Activated CD4-positive, alpha-beta T cell treated with anti-CD3 and anti-CD28 coated beads, Interleukin-2, Interleukin-6, amounts not matched to agents 100 ng/mL and 50 ng/mL, durations not matched to agents 16 hours and 8 hours (primary cell): ENCODE measurements at regions not wholly inside any gene's neighbourhood (a gene's known extent, or its start where the extent isn't known, plus 50 kb on each side); places are given as distances from the start of the nearest gene placed in this dataset.

Experiments
- DNase-seq: peaks from one replicate; pipeline ENCODE4 v3.0.0-alpha.2; 2020

DNA sequence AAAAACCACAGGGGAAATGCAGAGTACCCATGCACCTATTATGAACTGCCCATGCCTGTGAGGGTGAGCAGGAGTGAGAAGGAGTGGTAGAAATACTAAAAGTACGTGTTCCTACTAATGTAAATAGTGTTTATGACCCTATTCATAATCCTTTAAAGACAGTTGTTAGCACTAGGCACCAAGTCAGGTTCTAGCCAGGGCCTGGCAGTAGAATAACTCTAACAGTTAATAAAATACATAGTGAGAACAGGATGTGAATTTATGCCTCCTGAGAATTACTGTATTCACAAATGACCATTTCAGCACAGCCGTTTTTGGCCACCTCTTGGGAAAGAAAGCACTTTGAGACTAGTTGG is 103.2 kb upstream of the TARS1 start:
- DNase-seq, result no peak

DNA sequence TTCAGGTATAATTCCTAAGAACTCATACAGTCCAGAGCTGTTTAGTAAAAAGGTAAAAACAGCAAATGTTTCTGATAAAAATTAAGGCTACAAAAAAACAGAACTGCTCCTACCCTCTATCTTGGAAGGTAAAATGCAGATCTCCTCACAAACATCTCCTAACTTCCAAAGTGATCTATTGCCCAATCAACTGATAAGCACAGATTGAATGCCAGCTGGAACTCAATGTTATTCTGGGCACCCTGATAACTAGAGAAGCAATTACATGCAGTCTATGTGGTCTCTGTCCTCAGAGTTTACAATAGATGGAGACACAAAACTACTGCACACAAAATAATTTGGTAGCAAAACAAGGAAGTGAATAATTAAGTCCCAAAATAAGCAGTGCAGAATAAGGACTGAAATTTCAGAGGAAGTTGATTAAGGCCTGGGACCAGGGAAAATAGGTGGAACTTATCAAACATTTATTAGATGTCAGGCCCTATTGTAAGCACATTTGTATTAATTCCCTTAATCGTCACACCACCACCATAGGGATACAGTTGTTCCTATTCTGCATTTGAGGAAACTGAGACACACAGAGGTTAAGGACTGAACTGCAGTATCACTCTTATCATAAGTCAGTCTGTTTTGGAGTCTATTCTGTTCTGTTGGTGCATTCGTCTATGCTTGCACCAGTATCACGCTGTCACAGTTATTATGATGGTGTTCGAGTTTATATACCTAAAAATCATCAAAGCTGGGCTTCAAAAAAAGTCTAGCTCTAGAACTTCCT is 102.2 kb upstream of the TARS1 start:
- DNase-seq, result no peak

DNA sequence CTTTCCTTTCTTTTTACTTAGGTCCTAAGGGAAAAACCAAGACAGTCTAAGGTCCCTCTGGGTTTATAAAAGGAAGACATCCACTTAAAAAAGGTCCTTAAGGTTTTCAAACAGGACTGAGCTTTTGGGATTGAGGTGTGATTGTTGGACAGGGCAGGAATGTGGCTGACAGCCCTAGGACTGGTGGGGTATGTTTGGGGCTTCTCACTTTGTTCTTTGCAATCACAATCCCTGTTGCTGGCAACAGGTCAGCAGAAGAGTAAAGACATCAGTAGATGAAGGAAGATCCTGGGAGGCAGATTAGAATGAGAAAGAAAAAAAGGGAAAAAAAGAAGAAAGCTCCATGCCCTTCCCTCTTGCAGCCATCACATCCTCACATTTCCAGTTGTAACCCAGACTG is 101.4 kb upstream of the TARS1 start:
- no peak for DNase-seq

GRCh38 chr5:33340195-33340594 is 100.6 kb upstream of the TARS1 start:
- no peak for DNase-seq

GRCh38 chr5:33341351-33341750 is 99.4 kb upstream of the TARS1 start:
- DNase-seq, result no peak

GRCh38 chr5:33343676-33344327 is 97.0 kb upstream of the TARS1 start:
- DNase-seq, result no peak

DNA sequence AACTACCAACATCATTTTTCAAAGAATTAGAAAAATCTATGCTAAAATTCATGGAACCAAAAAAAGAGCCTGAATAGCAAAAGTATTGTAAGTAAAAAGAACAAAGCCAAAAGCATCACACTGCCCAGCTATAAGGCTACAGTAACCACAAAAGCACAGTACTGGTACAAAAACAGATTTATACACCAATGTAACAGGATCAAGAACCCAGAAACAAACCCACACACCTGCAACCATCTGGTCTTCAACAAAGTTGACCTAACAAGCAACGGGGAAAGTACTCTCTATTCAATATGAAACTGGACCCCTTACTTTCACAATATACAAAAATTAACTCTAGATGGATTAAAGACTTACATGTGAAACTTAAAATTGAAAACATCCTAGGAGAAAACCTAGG is 94.2 kb upstream of the TARS1 start:
- no peak for DNase-seq

DNA sequence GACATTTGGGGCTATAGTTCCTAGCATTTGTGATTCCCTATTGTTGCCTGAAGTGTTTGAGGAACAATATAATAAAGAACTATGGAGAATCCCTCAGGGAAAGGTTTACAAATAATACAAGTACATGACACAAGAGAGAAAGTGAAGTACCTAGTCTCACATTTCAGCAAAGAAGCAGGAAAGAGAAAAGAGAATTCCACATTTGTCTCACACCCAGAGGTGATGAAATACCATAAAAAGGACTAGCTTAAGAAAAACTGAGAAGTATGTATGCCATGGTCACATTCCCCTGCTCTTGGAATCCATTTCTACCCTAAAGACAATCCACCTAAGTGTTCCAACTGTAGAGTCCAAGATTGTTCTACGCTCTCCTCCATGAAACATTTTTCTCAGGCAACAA is 79.0 kb upstream of the TARS1 start:
- DNase-seq, result no peak

DNA sequence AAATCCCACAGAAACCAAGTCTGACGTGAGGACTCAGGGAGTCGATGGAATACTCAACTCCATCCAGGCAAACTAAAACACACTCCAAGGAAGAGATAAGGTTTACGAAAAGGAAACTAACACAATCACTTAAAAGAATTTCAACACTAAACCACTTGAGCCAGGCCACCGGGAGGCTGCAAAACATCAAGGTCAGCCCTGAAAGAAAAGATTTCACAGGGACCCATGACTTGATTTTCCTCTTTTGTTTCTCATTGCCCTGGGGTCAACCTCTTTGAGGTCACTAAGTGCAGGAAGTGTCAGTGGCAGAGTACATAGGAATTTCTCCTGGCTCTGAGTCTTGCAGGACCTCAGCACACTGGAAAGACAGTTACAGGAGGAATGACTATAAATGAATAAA is 77.8 kb upstream of the TARS1 start:
- no peak for DNase-seq

GRCh38 chr5:33363537-33363936 is 77.2 kb upstream of the TARS1 start:
- no peak for DNase-seq

- DNase-seq, result no peak
These were observed 76.4 kb upstream of the TARS1 start for GRCh38 chr5:33364406-33364805.

DNA sequence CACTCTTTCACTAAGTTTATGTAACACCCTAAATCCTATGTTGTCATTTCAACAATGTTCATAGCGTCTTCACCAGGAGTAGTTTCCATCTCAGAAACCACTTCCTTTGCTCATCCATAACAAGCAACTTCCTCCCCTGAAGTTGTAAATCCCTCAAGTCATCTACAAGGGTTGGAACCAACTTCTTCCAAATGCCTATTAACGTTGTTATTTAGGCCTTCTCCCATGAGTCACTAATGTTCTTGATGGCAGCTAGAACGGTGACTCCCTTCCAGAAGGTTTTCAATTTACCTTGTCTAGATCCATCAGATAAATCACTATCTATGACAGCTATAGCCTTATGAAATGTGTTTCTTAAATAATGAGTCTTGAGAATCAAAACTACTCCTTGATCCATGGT is 73.3 kb upstream of the TARS1 start:
- DNase-seq, result no peak

DNA sequence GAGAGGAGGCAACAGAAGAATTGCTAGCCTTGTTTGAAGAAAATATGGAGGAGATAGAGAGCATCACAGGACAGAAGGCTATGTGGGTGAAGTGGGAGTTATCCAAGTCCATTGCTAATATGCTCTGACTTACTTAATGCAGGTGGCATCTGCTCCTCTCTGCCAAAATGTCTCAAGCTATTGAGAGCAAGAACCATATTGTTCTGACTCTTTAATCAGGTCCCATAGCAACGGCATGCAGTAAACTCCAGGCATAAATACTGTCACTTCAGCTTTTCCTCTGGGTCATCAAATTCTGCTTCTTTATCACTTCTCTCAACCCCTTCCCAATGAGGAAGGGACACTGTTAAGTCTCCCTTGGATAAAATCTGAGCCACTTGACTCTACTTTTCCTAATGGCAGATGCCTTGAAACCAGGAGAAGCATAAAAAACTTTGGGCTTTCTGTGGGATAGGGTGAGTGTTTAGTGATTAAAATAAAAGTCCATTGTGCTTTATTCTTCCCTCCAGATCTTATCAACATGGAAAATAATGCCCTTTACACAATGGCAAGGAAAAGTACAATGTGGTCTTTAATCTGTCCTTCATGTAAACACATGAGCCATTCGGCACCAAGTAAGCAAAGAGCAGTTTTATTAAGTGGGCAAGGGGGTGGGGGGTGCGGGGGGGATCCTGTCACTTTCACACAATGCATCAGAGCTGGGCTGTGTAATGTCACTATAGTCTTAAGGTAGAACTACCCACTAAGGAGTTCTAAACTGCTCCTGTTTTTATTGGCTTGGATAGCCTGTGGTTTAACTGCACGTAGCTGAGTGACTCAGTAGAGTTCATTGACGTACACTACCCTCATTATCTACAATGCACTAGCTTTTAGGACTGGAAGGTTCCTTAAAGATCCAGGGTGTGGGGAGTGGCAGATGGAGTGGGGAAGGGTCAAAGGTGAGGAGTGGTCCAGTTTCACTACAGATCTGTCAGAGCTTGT is 71.0 kb upstream of the TARS1 start:
- no peak for DNase-seq

- DNase-seq, result no peak
These were observed 70.3 kb upstream of the TARS1 start for GRCh38 chr5:33370466-33370859.

DNA sequence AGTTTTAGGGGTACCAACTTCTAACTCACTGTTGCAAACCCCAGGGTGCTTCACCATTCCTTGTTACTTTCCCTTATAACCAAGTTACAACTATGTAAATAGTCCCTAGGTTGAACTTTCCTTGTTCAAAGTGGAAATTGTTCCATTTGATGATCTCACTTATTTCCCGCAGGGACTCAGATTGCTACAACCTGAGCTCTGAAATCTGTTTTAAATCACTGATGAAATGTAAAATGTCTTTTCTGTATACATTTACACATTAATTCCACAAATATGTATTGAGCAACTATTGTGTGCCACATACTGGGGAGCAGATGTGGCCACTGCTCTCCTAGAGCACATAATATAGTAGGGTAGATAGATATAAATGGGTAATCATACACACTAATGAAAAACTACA is 69.1 kb upstream of the TARS1 start:
- DNase-seq, result no peak

- no peak for DNase-seq
These were observed 67.9 kb upstream of the TARS1 start for GRCh38 chr5:33372721-33373472.

DNA sequence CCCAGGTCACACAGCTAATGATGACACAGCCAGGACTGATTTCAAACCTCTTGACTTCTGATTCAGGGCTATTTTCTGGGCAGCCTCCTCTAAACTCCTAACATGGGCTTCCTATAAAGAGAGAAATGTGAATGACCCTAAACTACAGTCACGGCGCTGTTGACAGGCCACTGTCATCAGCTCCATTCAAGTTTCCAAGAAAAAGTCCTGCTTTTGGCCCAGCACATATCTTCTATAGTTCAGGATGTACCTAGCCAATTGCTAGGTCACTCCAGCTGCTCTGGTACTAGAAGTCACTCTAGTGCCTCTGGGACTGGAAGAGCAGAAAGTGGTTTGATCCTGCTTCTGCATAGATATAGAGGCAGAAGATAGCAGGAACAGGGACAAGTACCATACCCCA is 64.9 kb upstream of the TARS1 start:
- DNase-seq, result no peak

- no peak for DNase-seq
These were observed 61.0 kb upstream of the TARS1 start for GRCh38 chr5:33379757-33380156.

- DNase-seq, result no peak
These were observed 59.5 kb upstream of the TARS1 start for GRCh38 chr5:33381243-33381642.
